B cell (primary cell): ENCODE measurements at regions not wholly inside any gene's neighbourhood (a gene's known extent, or its start where the extent isn't known, plus 50 kb on each side); places are given as distances from the start of the nearest gene placed in this dataset.

ENCODE experiments used
- EZH2 ChIP-seq: IDR thresholded peaks from 2 replicates; pipeline ENCODE4 v1.6.1; 2012; ENCODE audit warnings: borderline replicate concordance, low read depth, mild to moderate bottlenecking, moderate library complexity, low read length; ENCODE audit not compliant: insufficient read depth, poor library complexity, severe bottlenecking
- TF ChIP-seq, protein P1 (sequence below): fragments of 200-600 bp; IDR thresholded peaks from one replicate; pipeline ENCODE4 v1.8.0; 2022; ENCODE audit warnings: antibody characterized with exemption, mild to moderate bottlenecking

DNA sequence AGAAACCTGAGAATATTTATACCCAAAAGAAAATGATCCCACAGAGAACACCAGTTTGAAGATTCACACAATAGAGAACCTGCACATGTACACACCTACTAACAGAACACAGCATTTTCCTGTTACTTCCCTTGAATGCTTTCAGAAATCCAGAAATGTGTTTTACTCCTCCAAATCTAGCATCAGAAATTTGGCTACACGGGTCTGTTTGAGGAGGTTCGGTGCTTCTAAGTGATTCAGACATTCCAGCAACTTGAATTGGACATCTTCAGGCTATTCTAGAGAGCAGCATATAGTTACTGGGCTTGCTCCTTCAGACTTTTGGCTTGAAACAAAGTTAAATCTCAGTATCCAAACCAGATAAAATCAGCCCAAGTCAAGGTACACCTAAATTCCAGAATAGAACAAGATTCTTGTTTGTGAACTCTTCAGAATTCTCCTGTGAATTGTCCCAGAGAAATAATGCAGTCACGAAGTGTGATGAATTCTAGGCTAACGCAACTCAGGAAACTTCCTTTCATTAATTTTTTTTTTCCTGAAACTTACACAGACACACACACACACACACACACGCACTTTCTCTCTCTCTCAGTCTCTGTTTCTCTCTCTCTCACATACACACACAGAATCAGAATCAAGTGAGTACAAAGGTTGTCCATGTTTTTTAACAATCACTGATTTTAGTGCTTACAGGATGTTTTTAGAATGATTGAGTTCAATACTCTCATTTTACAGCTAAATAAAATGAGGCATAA is 278.4 kb upstream of the SNX7 start:
- TF ChIP-seq, protein P1, sequence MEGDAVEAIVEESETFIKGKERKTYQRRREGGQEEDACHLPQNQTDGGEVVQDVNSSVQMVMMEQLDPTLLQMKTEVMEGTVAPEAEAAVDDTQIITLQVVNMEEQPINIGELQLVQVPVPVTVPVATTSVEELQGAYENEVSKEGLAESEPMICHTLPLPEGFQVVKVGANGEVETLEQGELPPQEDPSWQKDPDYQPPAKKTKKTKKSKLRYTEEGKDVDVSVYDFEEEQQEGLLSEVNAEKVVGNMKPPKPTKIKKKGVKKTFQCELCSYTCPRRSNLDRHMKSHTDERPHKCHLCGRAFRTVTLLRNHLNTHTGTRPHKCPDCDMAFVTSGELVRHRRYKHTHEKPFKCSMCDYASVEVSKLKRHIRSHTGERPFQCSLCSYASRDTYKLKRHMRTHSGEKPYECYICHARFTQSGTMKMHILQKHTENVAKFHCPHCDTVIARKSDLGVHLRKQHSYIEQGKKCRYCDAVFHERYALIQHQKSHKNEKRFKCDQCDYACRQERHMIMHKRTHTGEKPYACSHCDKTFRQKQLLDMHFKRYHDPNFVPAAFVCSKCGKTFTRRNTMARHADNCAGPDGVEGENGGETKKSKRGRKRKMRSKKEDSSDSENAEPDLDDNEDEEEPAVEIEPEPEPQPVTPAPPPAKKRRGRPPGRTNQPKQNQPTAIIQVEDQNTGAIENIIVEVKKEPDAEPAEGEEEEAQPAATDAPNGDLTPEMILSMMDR: no peak
- no peak for TF ChIP-seq EZH2
